HUES6 (cell line): ENCODE measurements at regions not wholly inside any gene's neighbourhood (a gene's known extent, or its start where the extent isn't known, plus 50 kb on each side); places are given as distances from the start of the nearest gene placed in this dataset.
"Not testable (repeated sequence)": the region's sequence is repeated elsewhere in the genome, so short reads cannot be mapped to it uniquely, and the experiment has no call there.

Experiments used
- H3K27ac ChIP-seq: 2 replicates; pipeline ENCODE4 v1.7.0; 2013; ENCODE audit warnings: low read depth, mild to moderate bottlenecking, low read length, inconsistent platforms
- H3K27me3 ChIP-seq: 2 replicates; pipeline ENCODE4 v1.6.1; 2013; ENCODE audit warnings: low read length; ENCODE audit not compliant: control insufficient read depth, insufficient read depth
- H3K36me3 ChIP-seq: 2 replicates; pipeline ENCODE4 v1.6.1; 2013; ENCODE audit warnings: low read length; ENCODE audit not compliant: control insufficient read depth, insufficient read depth
- H3K4me1 ChIP-seq: 2 replicates; pipeline ENCODE4 v1.6.1; 2013; ENCODE audit warnings: low read length; ENCODE audit not compliant: control insufficient read depth, insufficient read depth
- H3K4me3 ChIP-seq: 2 replicates; pipeline ENCODE4 v1.5.1; 2013; ENCODE audit warnings: low read depth, low read length
- H3K9ac ChIP-seq: one replicate; pipeline ENCODE4 v1.6.1; 2013; ENCODE audit warnings: mild to moderate bottlenecking, low read length
- H3K9me3 ChIP-seq: 2 replicates; pipeline ENCODE4 v1.6.1; 2013; ENCODE audit warnings: low read depth, low read length; ENCODE audit not compliant: control insufficient read depth, insufficient read depth

DNA sequence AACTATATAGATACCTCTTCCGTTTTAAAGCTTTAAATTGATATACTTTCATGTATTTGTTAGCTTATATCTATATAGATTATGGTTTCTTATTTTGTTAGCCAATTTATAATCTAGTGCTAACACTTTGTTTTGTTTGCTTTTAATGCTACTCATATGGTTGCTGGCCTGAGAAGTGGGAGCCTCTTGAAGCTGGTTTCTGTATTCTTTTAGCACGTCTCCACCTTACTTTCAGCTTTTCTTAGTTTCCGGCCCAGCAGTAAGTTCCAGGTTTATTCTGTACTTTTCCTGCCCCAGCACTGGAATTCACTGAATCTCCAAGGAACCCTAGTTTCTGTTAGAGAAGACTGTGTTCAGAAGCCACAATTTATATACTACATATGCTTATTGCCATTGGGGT, 458.9 kb downstream of the PRR16 start:
- Histone ChIP-seq H3K9me3 (no peaks in the 10 kb centered on the region), H3K4me1 (no peaks in the 10 kb centered on the region), H3K4me3 (no peak overlapping the region), H3K9ac (no peak overlapping the region), H3K27ac (no peak overlapping the region), H3K27me3 (no peaks in the 10 kb centered on the region), H3K36me3 (no peaks in the 10 kb centered on the region)

DNA sequence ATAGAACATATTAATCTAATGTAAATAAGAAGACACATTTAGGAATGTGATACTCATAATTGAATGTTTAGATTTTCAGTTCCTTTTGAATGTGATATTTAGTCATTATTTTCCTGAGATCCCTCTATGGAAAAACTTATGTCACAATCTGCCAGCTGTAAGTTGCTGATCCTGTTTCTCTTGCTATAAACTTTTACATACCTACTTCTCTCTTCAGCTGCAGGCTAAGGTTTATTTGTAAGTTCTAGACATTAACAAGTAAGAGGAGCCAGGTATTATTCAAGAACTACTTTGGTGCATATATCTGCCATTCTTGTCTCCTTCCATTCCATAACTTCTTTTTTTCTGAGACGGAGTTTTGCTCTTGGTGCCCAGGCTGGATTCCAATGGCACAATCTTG, 462.4 kb downstream of the PRR16 start:
- H3K9me3 ChIP-seq = no peaks in the 10 kb centered on the region
- H3K4me1 ChIP-seq = no peaks in the 10 kb centered on the region
- H3K27ac ChIP-seq = no peak overlapping the region
- H3K27me3 ChIP-seq = no peaks in the 10 kb centered on the region
- no peaks in the 10 kb centered on the region for H3K36me3 ChIP-seq
- no peak overlapping the region for H3K9ac ChIP-seq
- no peak overlapping the region for H3K4me3 ChIP-seq

DNA sequence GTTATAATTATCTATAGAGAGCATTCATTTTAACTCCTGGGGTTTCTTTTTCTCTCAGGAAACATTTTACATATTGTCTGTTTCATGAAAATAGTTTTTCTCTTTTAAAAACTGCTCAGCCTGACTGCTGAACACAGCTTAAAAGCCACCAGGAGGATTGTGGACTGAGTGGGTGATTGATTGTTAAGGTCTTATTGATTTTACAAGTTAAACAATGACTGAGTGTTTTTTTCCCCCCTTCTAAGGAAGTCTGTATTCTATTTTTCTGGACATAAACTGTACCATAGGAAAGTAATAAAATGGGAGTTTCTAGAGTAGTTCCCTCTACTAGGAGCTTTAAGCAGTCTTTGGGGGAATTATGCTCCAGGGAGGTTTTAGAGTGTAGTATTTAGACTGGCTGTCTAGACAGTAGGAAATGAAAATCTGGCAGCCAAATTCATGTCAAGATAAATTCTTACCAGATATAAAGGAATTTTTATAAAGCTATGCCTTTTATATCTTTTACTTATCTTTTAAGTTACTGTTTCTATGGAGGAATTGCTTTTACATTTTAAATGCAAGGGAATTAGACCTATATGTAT, 463.9 kb downstream of the PRR16 start:
- Histone ChIP-seq H3K27ac (no peak overlapping the region), H3K27me3 (no peaks in the 10 kb centered on the region), H3K9me3 (no peaks in the 10 kb centered on the region), H3K4me3 (no peak overlapping the region), H3K9ac (no peak overlapping the region), H3K4me1 (no peaks in the 10 kb centered on the region), H3K36me3 (no peaks in the 10 kb centered on the region)

DNA sequence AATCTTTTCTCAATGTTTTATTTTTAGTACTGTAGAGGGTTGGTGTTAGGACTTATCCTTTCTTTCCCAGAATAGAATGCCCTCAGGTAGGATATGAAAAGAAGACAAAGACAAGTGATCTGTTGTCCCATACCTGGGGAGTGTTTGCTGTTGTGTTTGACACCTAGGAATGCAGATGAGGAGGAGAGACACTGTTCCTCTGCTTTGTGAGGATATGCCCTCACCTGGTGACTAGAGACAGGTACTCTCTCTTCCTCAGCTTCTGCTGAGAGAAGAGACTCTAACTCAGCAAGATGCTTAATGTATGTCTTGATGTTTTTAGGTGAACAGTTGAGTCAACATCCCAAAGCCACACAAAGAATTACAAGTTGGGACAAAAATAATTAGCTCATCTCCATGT, 468.4 kb downstream of the PRR16 start:
- Histone ChIP-seq H3K9me3 (no peaks in the 10 kb centered on the region), H3K27ac (no peak overlapping the region), H3K4me1 (no peaks in the 10 kb centered on the region), H3K9ac (no peak overlapping the region), H3K36me3 (no peaks in the 10 kb centered on the region), H3K4me3 (no peak overlapping the region), H3K27me3 (no peaks in the 10 kb centered on the region)

DNA sequence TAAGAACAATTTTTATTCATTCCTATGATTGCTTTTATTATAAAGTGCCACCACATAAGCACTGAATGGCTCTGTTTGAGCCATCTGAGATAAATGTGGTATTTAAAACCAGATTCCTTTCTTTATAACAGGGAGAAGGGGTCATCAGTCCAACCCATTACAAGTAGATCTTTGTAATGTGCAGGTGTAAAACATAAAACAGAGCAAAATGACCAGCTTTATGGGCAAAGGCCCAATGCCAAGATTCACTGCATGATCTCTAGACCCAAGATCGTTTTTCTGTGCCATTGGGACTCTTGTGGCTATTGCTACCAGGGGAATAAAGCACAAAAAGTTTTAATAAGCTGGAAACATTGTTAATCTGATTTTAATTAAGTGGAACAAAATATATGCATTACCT, 469.9 kb downstream of the PRR16 start:
- H3K36me3 ChIP-seq = no peaks in the 10 kb centered on the region
- H3K27me3 ChIP-seq = no peaks in the 10 kb centered on the region
- H3K4me1 ChIP-seq = no peaks in the 10 kb centered on the region
- no peak overlapping the region for H3K9ac ChIP-seq
- no peak overlapping the region for H3K27ac ChIP-seq
- no peak overlapping the region for H3K4me3 ChIP-seq
- H3K9me3 ChIP-seq = no peaks in the 10 kb centered on the region

DNA sequence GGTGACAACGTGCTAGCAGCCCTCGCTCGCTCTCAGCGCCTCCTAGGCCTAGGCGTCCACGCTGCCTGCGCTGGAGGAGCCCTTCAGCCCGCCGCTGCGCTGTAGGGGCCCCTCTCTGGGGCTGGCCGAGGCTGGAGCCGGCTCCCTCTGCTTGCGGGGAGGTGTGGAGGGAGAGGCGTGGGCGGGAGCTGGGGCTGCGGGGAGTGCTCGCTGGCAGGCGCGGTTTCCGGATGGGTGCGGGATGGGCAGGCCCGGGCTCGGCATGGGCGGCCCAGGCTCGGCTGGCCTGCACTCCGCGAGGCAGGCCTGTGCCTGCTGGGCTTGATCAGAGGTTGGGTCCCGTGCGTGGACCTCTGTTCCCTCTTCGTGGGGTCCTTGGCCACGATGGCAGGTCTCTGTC, 472.6 kb downstream of the PRR16 start:
- Histone ChIP-seq H3K9ac (no peak overlapping the region), H3K4me3 (no peak overlapping the region), H3K27me3 (no peaks in the 10 kb centered on the region), H3K36me3 (no peaks in the 10 kb centered on the region), H3K9me3 (no peaks in the 10 kb centered on the region), H3K27ac (no peak overlapping the region), H3K4me1 (peaks cover 1% of the 10 kb centered on the region; the same call in 1 of the 2 replicates)

DNA sequence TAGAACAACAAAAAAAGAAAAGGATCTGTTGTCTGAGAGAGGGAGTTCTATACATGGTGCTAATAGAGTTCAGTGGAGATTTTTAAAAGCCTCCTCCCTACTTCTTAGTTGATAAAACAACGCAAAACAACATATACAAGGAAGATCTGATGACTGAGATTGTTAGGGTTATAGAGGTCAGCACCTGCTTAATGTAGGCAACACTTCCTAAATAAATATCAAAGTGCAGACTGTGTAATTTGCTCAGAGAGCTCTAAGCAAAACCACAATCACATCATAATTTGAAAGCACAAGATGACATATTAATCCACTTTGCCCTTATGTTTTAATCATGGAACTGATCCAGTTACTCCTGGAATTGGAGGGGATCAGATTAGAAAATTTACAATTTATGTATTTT, 474.5 kb downstream of the PRR16 start:
- Histone ChIP-seq H3K27me3 (no peaks in the 10 kb centered on the region), H3K9me3 (no peaks in the 10 kb centered on the region), H3K4me1 (peaks cover 13% of the 10 kb centered on the region), H3K36me3 (no peaks in the 10 kb centered on the region), H3K27ac (no peak overlapping the region), H3K4me3 (no peak overlapping the region), H3K9ac (no peak overlapping the region)

DNA sequence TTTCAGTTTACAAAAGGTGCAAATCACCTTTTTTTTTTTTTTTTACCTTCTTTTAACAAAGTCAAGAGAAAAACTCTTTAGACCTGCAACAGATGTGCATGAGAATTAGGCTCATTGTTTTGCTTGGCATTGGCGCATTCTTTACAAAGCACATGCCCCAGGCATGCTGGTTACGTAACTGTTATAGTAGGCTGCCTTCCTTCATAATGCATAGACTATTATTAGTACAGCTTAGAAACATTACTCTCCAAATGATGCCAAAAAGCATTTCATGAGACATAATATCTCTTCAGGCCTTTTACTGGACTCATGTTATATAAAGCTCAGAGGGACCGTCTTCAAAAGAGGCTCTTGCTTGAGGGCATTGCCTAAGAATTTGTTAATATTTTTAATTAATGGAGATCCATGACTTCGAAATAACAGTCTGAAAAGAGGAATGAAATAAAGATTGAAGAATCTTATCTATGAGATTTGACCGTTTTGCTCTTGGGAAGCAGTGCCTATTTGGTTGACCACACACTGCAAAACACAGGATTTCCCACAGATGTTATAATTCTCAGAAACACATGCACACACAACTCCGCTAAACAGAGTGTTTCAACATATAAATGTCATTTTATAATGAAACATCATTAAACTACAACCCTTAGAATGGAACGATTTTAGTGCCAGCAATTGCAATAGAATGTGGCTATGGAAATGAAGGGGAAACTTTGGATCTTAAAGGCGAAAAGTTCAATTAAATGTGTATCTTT, 478.7 kb downstream of the PRR16 start:
- Histone ChIP-seq H3K27ac (no peak overlapping the region), H3K9ac (no peak overlapping the region), H3K9me3 (no peaks in the 10 kb centered on the region), H3K4me3 (no peak overlapping the region), H3K4me1 (peaks cover 13% of the 10 kb centered on the region), H3K36me3 (no peaks in the 10 kb centered on the region), H3K27me3 (no peaks in the 10 kb centered on the region)

DNA sequence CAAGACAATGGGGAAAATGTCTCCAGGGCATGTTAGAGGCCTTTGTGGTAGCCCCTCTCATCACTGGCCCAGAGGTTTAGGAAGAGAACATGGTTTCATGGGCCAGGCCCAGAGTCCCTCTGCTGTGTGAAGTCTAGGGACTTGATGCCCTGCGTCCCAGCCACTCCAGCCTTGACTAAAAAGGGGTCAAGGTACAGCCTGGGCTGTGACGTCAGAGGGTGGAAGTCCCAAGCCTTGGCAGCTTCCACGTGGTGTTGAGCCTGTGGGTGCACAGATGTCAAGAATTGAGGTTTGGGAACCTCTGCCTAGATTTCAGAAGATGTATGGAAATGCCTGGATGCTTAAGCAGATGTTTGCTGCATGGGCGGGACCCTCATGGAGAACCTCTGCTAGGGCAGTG, 485.5 kb downstream of the PRR16 start:
- H3K9ac ChIP-seq, H3K36me3 ChIP-seq: not testable (repeated sequence)
- peaks cover 49% of the 10 kb centered on the region for H3K9me3 ChIP-seq

DNA sequence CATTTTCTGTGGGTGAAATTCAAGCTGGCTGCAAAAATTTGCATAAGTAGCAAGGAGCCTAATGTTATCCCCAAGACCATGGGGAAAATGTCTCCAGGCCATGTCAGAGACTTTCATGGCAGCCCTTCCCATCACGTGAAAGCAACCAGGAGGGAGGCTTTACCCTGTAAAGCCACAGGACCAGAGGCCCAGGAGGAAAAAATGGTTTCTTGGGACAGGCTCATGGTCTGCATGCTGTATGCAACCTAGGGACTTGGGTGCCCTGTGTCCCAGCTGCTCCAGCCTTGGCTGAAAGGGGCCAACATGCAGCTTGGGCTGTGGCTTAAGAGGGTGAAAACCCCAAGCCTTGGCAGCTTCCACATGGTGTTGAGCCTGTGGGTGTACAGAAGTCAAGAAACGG, 489.3 kb downstream of the PRR16 start:
- H3K36me3 ChIP-seq, H3K27me3 ChIP-seq, H3K27ac ChIP-seq, H3K4me3 ChIP-seq, H3K9ac ChIP-seq: not testable (repeated sequence)
- peaks cover 11% of the 10 kb centered on the region for H3K4me1 ChIP-seq
- H3K9me3 ChIP-seq = peaks cover 51% of the 10 kb centered on the region

More for the DNA sequence above, 485.5 kb downstream of the PRR16 start:
- H3K27ac ChIP-seq, H3K27me3 ChIP-seq, H3K4me3 ChIP-seq: not testable (repeated sequence)
- peaks cover 11% of the 10 kb centered on the region for H3K4me1 ChIP-seq

DNA sequence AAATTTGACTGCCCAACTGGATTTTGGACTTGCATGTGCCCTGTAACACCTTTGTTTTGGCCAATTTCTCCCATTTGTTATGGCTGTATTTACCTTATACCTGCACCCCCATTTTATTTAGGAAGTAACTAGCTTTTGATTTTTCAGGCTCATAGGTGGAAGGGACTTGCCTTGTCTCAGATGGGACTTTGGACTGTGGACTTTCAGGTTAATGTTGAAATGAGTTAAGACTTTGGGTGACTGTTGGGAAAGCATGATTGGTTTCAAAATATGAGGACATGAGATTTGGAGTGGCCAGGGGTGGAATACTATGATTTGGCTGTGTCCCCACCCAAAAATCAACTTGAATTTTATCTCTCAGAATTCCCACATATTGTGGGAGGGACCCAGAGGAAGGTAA, 490.2 kb downstream of the PRR16 start:
- no peak overlapping the region for H3K27ac ChIP-seq
- peaks cover 51% of the 10 kb centered on the region for H3K9me3 ChIP-seq
- peaks cover 6% of the 10 kb centered on the region for H3K4me1 ChIP-seq
- no peaks in the 10 kb centered on the region for H3K36me3 ChIP-seq
- H3K27me3 ChIP-seq = no peaks in the 10 kb centered on the region
- H3K9ac ChIP-seq = no peak overlapping the region
- H3K4me3 ChIP-seq = no peak overlapping the region
